ENCODE measurements at regions not wholly inside any gene's neighbourhood (a gene's known extent, or its start where the extent isn't known, plus 50 kb on each side); places are given as distances from the start of the nearest gene placed in this dataset.

GRCh38 chr6:153412519-153412918 lies 281.4 kb upstream of the RGS17 start:
- Histone ChIP-seq H3K4me3 (no peak overlapping the region), H3K4me1 (no peaks in the 10 kb centered on the region), H3K9me3 (no peaks in the 10 kb centered on the region), H3K36me3 (no peaks in the 10 kb centered on the region), H3K27ac (no peak overlapping the region), H3K27me3 (no peaks in the 10 kb centered on the region)
- WGBS, 2 donors: 35 to 71% methylated on average over 1 of the region's 1 CpG
- intact Hi-C loops (cut with DNase I): no loop called here
- no peak for DNase-seq
- TF ChIP-seq, protein P1, sequence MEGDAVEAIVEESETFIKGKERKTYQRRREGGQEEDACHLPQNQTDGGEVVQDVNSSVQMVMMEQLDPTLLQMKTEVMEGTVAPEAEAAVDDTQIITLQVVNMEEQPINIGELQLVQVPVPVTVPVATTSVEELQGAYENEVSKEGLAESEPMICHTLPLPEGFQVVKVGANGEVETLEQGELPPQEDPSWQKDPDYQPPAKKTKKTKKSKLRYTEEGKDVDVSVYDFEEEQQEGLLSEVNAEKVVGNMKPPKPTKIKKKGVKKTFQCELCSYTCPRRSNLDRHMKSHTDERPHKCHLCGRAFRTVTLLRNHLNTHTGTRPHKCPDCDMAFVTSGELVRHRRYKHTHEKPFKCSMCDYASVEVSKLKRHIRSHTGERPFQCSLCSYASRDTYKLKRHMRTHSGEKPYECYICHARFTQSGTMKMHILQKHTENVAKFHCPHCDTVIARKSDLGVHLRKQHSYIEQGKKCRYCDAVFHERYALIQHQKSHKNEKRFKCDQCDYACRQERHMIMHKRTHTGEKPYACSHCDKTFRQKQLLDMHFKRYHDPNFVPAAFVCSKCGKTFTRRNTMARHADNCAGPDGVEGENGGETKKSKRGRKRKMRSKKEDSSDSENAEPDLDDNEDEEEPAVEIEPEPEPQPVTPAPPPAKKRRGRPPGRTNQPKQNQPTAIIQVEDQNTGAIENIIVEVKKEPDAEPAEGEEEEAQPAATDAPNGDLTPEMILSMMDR (IDR thresholded peaks at IDR 0.05): no peak
- TF ChIP-seq EP300 (IDR thresholded peaks at IDR 0.05): no peak
- no peak for TF ChIP-seq POLR2AphosphoS5 (IDR thresholded peaks at IDR 0.05)
- no peak for TF ChIP-seq POLR2A (IDR thresholded peaks at IDR 0.05)

DNA sequence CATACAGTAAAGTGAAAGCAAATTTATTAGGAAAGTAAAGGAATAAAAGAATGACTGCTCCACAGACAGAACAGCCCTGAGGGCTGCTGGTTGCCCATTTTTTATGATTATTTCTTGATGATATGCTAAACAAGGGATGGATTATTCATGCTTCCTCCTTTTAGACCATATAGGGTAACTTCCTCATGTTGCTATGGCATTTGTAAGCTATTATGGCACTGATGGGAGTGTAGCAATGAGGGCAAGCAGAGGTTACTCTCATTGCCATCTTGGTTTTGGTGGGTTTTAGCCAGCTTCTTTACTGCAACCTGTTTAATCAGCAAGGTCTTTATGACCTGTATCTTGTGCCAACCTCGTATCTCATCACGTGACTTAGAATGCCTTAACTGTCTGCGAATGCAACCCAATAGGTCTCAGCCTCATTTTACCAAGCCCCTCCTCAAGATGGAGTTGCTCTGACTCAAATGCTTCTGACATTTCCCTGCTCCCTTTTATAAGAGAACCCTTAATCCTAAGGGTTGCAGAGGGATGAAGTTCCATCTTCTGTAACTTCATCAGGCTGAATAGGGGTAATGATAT lies 280.1 kb upstream of the RGS17 start:
- no peak for DNase-seq
- no peaks in the 10 kb centered on the region for H3K27me3 ChIP-seq
- 88 to 92% methylated on average over 3 of the region's 3 CpGs for WGBS, 2 donors
- H3K4me3 ChIP-seq: no peak overlapping the region
- intact Hi-C loops (cut with DNase I): no loop called here
- no peak for TF ChIP-seq EP300 (IDR thresholded peaks at IDR 0.05)
- TF ChIP-seq, protein P1 (IDR thresholded peaks at IDR 0.05): no peak
- no peak for TF ChIP-seq POLR2AphosphoS5 (IDR thresholded peaks at IDR 0.05)
- TF ChIP-seq POLR2A (IDR thresholded peaks at IDR 0.05): no peak
- no peaks in the 10 kb centered on the region for H3K4me1 ChIP-seq
- H3K9me3 ChIP-seq: no peaks in the 10 kb centered on the region
- no peaks in the 10 kb centered on the region for H3K36me3 ChIP-seq
- no peak overlapping the region for H3K27ac ChIP-seq

- no peaks in the 10 kb centered on the region for H3K27me3 ChIP-seq
- no peaks in the 10 kb centered on the region for H3K4me1 ChIP-seq
- intact Hi-C loops (cut with DNase I): no loop called here
- no peaks in the 10 kb centered on the region for H3K36me3 ChIP-seq
- no peak for DNase-seq
- no peaks in the 10 kb centered on the region for H3K9me3 ChIP-seq
- H3K4me3 ChIP-seq: no peak overlapping the region
- H3K27ac ChIP-seq: no peak overlapping the region
- 79 to 81% methylated on average over 4 of the region's 4 CpGs for WGBS, 2 donors
- TF ChIP-seq POLR2A (IDR thresholded peaks at IDR 0.05) (no peak), EP300 (IDR thresholded peaks at IDR 0.05) (no peak), POLR2AphosphoS5 (IDR thresholded peaks at IDR 0.05) (no peak)
- TF ChIP-seq, protein P1 (IDR thresholded peaks at IDR 0.05): no peak
Observed at GRCh38 chr6:153405931-153406330, 274.8 kb upstream of the RGS17 start.

DNA sequence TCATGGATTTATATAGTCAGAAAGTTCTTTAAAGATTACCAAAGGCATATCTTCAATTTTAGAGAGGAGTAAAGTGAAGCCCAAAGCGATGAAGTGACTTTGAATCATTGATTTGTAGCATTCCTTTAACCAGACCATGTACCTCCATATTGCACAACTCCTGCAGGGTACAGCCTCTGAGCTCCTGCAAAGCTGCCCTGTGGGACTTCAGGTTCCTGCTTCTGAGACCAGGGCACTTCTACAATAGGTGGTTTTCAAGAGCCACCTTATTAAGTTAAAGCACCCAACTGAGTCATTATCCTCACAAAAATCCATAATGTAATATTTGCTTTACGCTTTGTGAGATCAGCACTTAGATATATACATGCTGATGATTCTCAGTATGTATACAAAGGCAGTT lies 270.7 kb upstream of the RGS17 start:
- intact Hi-C loops (cut with DNase I): no loop called here
- H3K27me3 ChIP-seq: no peaks in the 10 kb centered on the region
- no peak overlapping the region for H3K4me3 ChIP-seq
- H3K36me3 ChIP-seq: no peaks in the 10 kb centered on the region
- H3K4me1 ChIP-seq: no peaks in the 10 kb centered on the region
- TF ChIP-seq, protein P1 (IDR thresholded peaks at IDR 0.05): no peak
- TF ChIP-seq EP300 (IDR thresholded peaks at IDR 0.05): no peak
- TF ChIP-seq POLR2A (IDR thresholded peaks at IDR 0.05): no peak
- no peak for TF ChIP-seq POLR2AphosphoS5 (IDR thresholded peaks at IDR 0.05)
- no peak overlapping the region for H3K27ac ChIP-seq
- H3K9me3 ChIP-seq: no peaks in the 10 kb centered on the region
- WGBS, 2 donors: 84 to 85% methylated on average over 2 of the region's 2 CpGs
- DNase-seq: no peak

GRCh38 chr6:153392156-153392555 lies 261.1 kb upstream of the RGS17 start:
- no peak for DNase-seq
- no peak overlapping the region for H3K27ac ChIP-seq
- no peaks in the 10 kb centered on the region for H3K4me1 ChIP-seq
- H3K4me3 ChIP-seq: no peak overlapping the region
- WGBS, 2 donors: 82 to 85% methylated on average over 4 of the region's 4 CpGs
- TF ChIP-seq POLR2AphosphoS5 (IDR thresholded peaks at IDR 0.05) (no peak), EP300 (IDR thresholded peaks at IDR 0.05) (no peak), POLR2A (IDR thresholded peaks at IDR 0.05) (no peak)
- TF ChIP-seq, protein P1 (IDR thresholded peaks at IDR 0.05): no peak
- intact Hi-C loops (cut with DNase I): no loop called here
- no peaks in the 10 kb centered on the region for H3K36me3 ChIP-seq
- H3K9me3 ChIP-seq: no peaks in the 10 kb centered on the region
- H3K27me3 ChIP-seq: no peaks in the 10 kb centered on the region
